ENCODE measurements at regions not wholly inside any gene's neighbourhood (a gene's known extent, or its start where the extent isn't known, plus 50 kb on each side); places are given as distances from the start of the nearest gene placed in this dataset.

- TF ChIP-seq ARNT (IDR thresholded peaks at IDR 0.05), result no peak
- TF ChIP-seq ELF4 (IDR thresholded peaks at IDR 0.05), result no peak
- TF ChIP-seq SP1 (IDR thresholded peaks at IDR 0.05), result no peak
Observed at GRCh38 chr16:7017006-7017662, 315.5 kb upstream of the RBFOX1 start.
